ENCODE measurements at regions not wholly inside any gene's neighbourhood (a gene's known extent, or its start where the extent isn't known, plus 50 kb on each side); places are given as distances from the start of the nearest gene placed in this dataset.
"Not testable (repeated sequence)": the region's sequence is repeated elsewhere in the genome, so short reads cannot be mapped to it uniquely, and the experiment has no call there.

GRCh38 chr2:64745562-64745961, 91.8 kb upstream of the SERTAD2 start:
- DNase-seq (no peak), ATAC-seq (no peak)
- intact Hi-C loops (cut with DNase I, micrococcal nuclease): no loop called here
- Histone ChIP-seq H3K9me3 (no peaks in the 10 kb centered on the region), H3K36me3 (ENCODE audit: low read depth) (no peaks in the 10 kb centered on the region), H3K4me1 (ENCODE audit: low read depth) (peaks cover 5% of the 10 kb centered on the region), H3K4me3 (no peak overlapping the region)
- TF ChIP-seq CTCF (IDR thresholded peaks at IDR 0.05): no peak

- DNase-seq: peak in 1 of 3 donors; percentile 46
Measured at GRCh38 chr2:64747690-64748091, 94.0 kb upstream of the SERTAD2 start.

GRCh38 chr2:64748147-64748546, 94.4 kb upstream of the SERTAD2 start:
- H3K4me1 ChIP-seq (ENCODE audit: low read depth): peaks cover 5% of the 10 kb centered on the region
- no peak for TF ChIP-seq CTCF (IDR thresholded peaks at IDR 0.05)
- H3K9me3 ChIP-seq: no peaks in the 10 kb centered on the region
- DNase-seq: no peak
- H3K4me3 ChIP-seq: no peak overlapping the region
- peaks cover 4% of the 10 kb centered on the region for H3K36me3 ChIP-seq (ENCODE audit: low read depth)
- ATAC-seq: no peak
- intact Hi-C loops (cut with DNase I, micrococcal nuclease): no loop called here

More at GRCh38 chr2:64747690-64748091, 94.0 kb upstream of the SERTAD2 start:
- H3K4me3 ChIP-seq; H3K9me3 ChIP-seq; ATAC-seq; H3K4me1 ChIP-seq (ENCODE audit: low read depth); intact Hi-C loops (cut with DNase I, micrococcal nuclease); H3K36me3 ChIP-seq (ENCODE audit: low read depth): not testable (repeated sequence)

- no peak for TF ChIP-seq CTCF (IDR thresholded peaks at IDR 0.05)
- peaks cover 5% of the 10 kb centered on the region for H3K4me1 ChIP-seq (ENCODE audit: low read depth)
- DNase-seq (no peak), ATAC-seq (no peak)
- peaks cover 4% of the 10 kb centered on the region for H3K36me3 ChIP-seq (ENCODE audit: low read depth)
- intact Hi-C loops (cut with DNase I, micrococcal nuclease): no loop called here
- H3K9me3 ChIP-seq: no peaks in the 10 kb centered on the region
- H3K4me3 ChIP-seq: no peak overlapping the region
Measured at GRCh38 chr2:64748561-64748960, 94.8 kb upstream of the SERTAD2 start.

GRCh38 chr2:64749446-64749845, 95.7 kb upstream of the SERTAD2 start:
- Histone ChIP-seq H3K9me3 (no peaks in the 10 kb centered on the region), H3K4me1 (ENCODE audit: low read depth) (peaks cover 5% of the 10 kb centered on the region), H3K4me3 (no peak overlapping the region), H3K36me3 (ENCODE audit: low read depth) (peaks cover 4% of the 10 kb centered on the region)
- intact Hi-C loops (cut with DNase I, micrococcal nuclease): no loop called here
- no peak for DNase-seq
- no peak for ATAC-seq
- TF ChIP-seq CTCF (IDR thresholded peaks at IDR 0.05): no peak

GRCh38 chr2:64750001-64750816, 96.5 kb upstream of the SERTAD2 start:
- Histone ChIP-seq H3K9me3 (no peaks in the 10 kb centered on the region), H3K4me3 (peak overlapping the region; percentile 57), H3K36me3 (ENCODE audit: low read depth) (peaks cover 4% of the 10 kb centered on the region), H3K4me1 (ENCODE audit: low read depth) (peaks cover 5% of the 10 kb centered on the region)
- intact Hi-C loops (cut with DNase I, micrococcal nuclease): loop anchor here (5.0 to 10.0 kb wide), 3 partner anchors 95 to 115 kb away; partner anchors contain the start of gene SERTAD2 (in 2 of the 2)
- no peak for TF ChIP-seq CTCF (IDR thresholded peaks at IDR 0.05)
- DNase-seq (peak; percentile 68 to 80 (median 71)), ATAC-seq (no peak)

Measured in mucosa of descending colon (tissue), 3 donors.